GM08714 (cell line): ENCODE measurements at regions not wholly inside any gene's neighbourhood (a gene's known extent, or its start where the extent isn't known, plus 50 kb on each side); places are given as distances from the start of the nearest gene placed in this dataset.
"Not testable (repeated sequence)": the region's sequence is repeated elsewhere in the genome, so short reads cannot be mapped to it uniquely, and the experiment has no call there.

Experiments
- H3K4me3 ChIP-seq: fragments of 200-500 bp; sonication (Bioruptor generic); 2 replicates; pipeline ENCODE4 v1.5.1; 2014; ENCODE audit warnings: mild to moderate bottlenecking, low read length, inconsistent platforms
- ZNF274 ChIP-seq: IDR thresholded peaks from 2 replicates; pipeline ENCODE4 v1.6.1; 2012; ENCODE audit warnings: mild to moderate bottlenecking, low read depth, low read length

GRCh38 chr14:83133981-83134645 lies 1600.5 kb upstream of the SEL1L start:
- H3K4me3 ChIP-seq = no peak overlapping the region
- no peak for TF ChIP-seq ZNF274

GRCh38 chr14:83140756-83141155 lies 1607.1 kb upstream of the SEL1L start:
- H3K4me3 ChIP-seq = no peak overlapping the region
- no peak for TF ChIP-seq ZNF274

GRCh38 chr14:83147006-83147405 lies 1613.4 kb upstream of the SEL1L start:
- no peak overlapping the region for H3K4me3 ChIP-seq
- no peak for TF ChIP-seq ZNF274

- H3K4me3 ChIP-seq = no peak overlapping the region
- TF ChIP-seq ZNF274 = no peak
Measured at GRCh38 chr14:83151571-83151970, 1617.9 kb upstream of the SEL1L start.

- no peak for TF ChIP-seq ZNF274
- H3K4me3 ChIP-seq = no peak overlapping the region
Measured at GRCh38 chr14:83153081-83153480, 1619.4 kb upstream of the SEL1L start.

- no peak for TF ChIP-seq ZNF274
- no peak overlapping the region for H3K4me3 ChIP-seq
Measured at GRCh38 chr14:83162361-83162929, 1628.8 kb upstream of the SEL1L start.

GRCh38 chr14:83163016-83163415 lies 1629.4 kb upstream of the SEL1L start:
- TF ChIP-seq ZNF274 = no peak
- H3K4me3 ChIP-seq = no peak overlapping the region

GRCh38 chr14:83164016-83164415 lies 1630.4 kb upstream of the SEL1L start:
- H3K4me3 ChIP-seq = no peak overlapping the region
- no peak for TF ChIP-seq ZNF274

- no peak overlapping the region for H3K4me3 ChIP-seq
- TF ChIP-seq ZNF274 = no peak
Measured at GRCh38 chr14:83164591-83164990, 1630.9 kb upstream of the SEL1L start.

GRCh38 chr14:83170165-83170564 lies 1636.5 kb upstream of the SEL1L start:
- no peak overlapping the region for H3K4me3 ChIP-seq
- no peak for TF ChIP-seq ZNF274

GRCh38 chr14:83171761-83172160 lies 1638.1 kb upstream of the SEL1L start:
- H3K4me3 ChIP-seq = no peak overlapping the region
- no peak for TF ChIP-seq ZNF274

- no peak for TF ChIP-seq ZNF274
- no peak overlapping the region for H3K4me3 ChIP-seq
Measured at GRCh38 chr14:83172363-83172762, 1638.7 kb upstream of the SEL1L start.

- H3K4me3 ChIP-seq = no peak overlapping the region
- TF ChIP-seq ZNF274 = no peak
Measured at GRCh38 chr14:83173687-83174086, 1640.0 kb upstream of the SEL1L start.

- no peak overlapping the region for H3K4me3 ChIP-seq
- no peak for TF ChIP-seq ZNF274
Measured at GRCh38 chr14:83184531-83184930, 1650.9 kb upstream of the SEL1L start.

- H3K4me3 ChIP-seq = not testable (repeated sequence)
Measured at GRCh38 chr14:83188311-83188710, 1654.7 kb upstream of the SEL1L start.

- no peak for TF ChIP-seq ZNF274
- H3K4me3 ChIP-seq = no peak overlapping the region
Measured at GRCh38 chr14:83196236-83196635, 1662.6 kb upstream of the SEL1L start.
